ENCODE measurements at regions not wholly inside any gene's neighbourhood (a gene's known extent, or its start where the extent isn't known, plus 50 kb on each side); places are given as distances from the start of the nearest gene placed in this dataset.
"Not testable (repeated sequence)": the region's sequence is repeated elsewhere in the genome, so short reads cannot be mapped to it uniquely, and the experiment has no call there.

DNA sequence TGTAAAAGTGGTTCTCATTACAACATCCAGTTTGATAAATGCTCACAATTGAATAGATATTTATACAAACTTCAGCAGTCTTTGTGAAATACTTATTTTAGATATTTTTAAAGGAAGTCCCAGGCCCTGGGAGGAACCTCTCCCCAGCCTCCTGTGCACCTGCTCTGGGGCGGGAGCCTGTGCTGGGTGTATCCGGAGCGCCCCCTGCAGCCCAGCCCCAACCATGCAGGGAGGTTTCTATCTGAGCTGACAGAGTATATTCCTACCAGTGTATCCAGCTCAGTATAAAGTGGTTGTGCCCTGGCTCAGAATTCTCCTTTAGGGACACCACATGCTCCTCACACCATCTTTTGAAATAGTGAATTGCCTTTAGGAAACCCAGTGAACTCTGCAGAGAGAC is 851.8 kb downstream of the TMEM121 start:
- intact Hi-C loops (cut with DNase I) = no loop called here
- Histone ChIP-seq H3K27ac (ENCODE audit: low read depth in 1 of 2, low read length in 2 of 2) (no peak overlapping the region), H3K4me1 (ENCODE audit: control insufficient read depth in 1 of 2, insufficient read depth in 2 of 2, low read length in 2 of 2) (no peaks in the 10 kb centered on the region), H3K4me3 (ENCODE audit: low read length in 2 of 2) (no peak overlapping the region), H3K9me3 (ENCODE audit: control insufficient read depth, low read length) (peaks cover 1% of the 10 kb centered on the region), H3K36me3 (ENCODE audit: control insufficient read depth in 1 of 2, insufficient read depth in 2 of 2, low read length in 1 of 2) (no peaks in the 10 kb centered on the region), H3K27me3 (ENCODE audit: control insufficient read depth in 1 of 2, insufficient read depth in 2 of 2, low read length in 1 of 2) (peaks cover 0 to 1% of the 10 kb centered on the region in 2 donors)
- 2 to 8% methylated on average over 3 of the region's 3 CpGs for WGBS, 2 donors
- DNase-seq = no peak
- no peak for ATAC-seq (ENCODE audit: low FRiP score)

DNA sequence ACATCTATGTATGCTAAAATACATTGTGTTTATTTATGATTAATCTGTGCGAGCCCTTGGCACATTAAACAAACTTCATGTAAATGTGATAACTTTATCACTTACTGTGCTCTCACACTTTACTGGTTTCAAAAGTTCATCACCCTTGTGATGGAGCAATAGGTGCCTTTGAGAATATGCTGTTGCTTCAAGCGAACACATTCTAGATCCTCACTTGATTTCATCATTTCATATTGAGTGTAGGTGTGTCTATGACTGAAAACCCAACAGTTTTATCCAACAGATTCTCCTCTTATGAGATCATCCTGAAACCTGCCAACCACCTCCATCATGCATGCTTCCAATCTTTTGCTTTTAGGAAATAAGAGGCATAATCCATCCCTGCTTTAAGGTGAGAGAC is 854.4 kb downstream of the TMEM121 start:
- Histone ChIP-seq H3K27ac (ENCODE audit: low read depth in 1 of 2, low read length in 2 of 2) (no peak overlapping the region), H3K27me3 (ENCODE audit: control insufficient read depth in 1 of 2, insufficient read depth in 2 of 2, low read length in 1 of 2) (peaks cover 0 to 1% of the 10 kb centered on the region in 2 donors), H3K4me1 (ENCODE audit: control insufficient read depth in 1 of 2, insufficient read depth in 2 of 2, low read length in 2 of 2) (no peaks in the 10 kb centered on the region), H3K36me3 (ENCODE audit: control insufficient read depth in 1 of 2, insufficient read depth in 2 of 2, low read length in 1 of 2) (no peaks in the 10 kb centered on the region), H3K4me3 (ENCODE audit: low read length in 2 of 2) (no peak overlapping the region), H3K9me3 (ENCODE audit: control insufficient read depth, low read length) (peaks cover 1% of the 10 kb centered on the region)
- WGBS, 2 donors = 58 to 62% methylated on average over 2 of the region's 2 CpGs
- no peak for ATAC-seq (ENCODE audit: low FRiP score)
- intact Hi-C loops (cut with DNase I) = no loop called here
- DNase-seq = no peak

DNA sequence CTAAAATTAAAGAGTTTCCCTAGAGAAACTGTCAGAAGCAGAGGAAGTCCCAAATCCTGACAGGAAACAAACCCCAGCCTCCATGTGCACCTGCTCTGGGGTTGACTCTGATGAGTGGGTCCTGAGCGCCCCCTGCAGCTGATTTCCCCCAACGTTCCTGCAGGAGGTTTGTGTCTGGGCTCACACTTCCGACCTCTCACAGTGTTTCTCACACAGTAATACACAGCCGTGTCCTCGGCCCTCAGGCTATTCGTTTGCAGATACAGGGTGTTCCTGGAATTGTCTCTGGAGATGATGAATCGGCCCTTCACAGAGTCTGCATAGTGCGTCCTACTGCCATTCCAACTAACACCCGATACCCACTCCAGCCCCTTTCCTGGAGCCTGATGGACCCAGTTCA is 862.8 kb downstream of the TMEM121 start:
- intact Hi-C loops (cut with DNase I); H3K36me3 ChIP-seq (ENCODE audit: control insufficient read depth in 1 of 2, insufficient read depth in 2 of 2, low read length in 1 of 2); ATAC-seq (ENCODE audit: low FRiP score); H3K9me3 ChIP-seq (ENCODE audit: control insufficient read depth, low read length); H3K4me1 ChIP-seq (ENCODE audit: control insufficient read depth in 1 of 2, insufficient read depth in 2 of 2, low read length in 2 of 2); H3K27ac ChIP-seq (ENCODE audit: low read depth in 1 of 2, low read length in 2 of 2); H3K27me3 ChIP-seq (ENCODE audit: control insufficient read depth in 1 of 2, insufficient read depth in 2 of 2, low read length in 1 of 2); H3K4me3 ChIP-seq (ENCODE audit: low read length in 2 of 2); DNase-seq: not testable (repeated sequence)
- WGBS, 2 donors = 66 to 73% methylated on average over 9 of the region's 9 CpGs

DNA sequence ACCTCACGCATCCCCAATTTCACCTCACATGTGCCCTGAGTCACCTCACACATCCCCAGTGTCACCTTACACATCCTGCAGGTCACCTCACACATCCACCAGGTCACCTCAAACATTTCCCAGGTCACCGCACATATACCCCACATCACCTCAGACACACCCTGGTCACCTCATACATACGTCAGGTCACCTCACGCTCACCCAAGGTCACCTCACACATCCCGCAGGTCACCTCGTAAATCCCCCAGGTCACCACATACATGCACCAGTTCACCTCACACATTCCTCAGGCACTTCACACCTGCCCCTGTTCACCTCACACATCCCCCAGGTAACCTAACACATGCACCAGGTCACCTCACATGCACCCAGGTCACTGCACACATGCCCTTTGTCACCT is 864.0 kb downstream of the TMEM121 start:
- Histone ChIP-seq H3K27ac (ENCODE audit: low read depth in 1 of 2, low read length in 2 of 2) (no peak overlapping the region), H3K9me3 (ENCODE audit: control insufficient read depth, low read length) (no peaks in the 10 kb centered on the region), H3K36me3 (ENCODE audit: control insufficient read depth in 1 of 2, insufficient read depth in 2 of 2, low read length in 1 of 2) (no peaks in the 10 kb centered on the region), H3K27me3 (ENCODE audit: control insufficient read depth in 1 of 2, insufficient read depth in 2 of 2, low read length in 1 of 2) (no peaks in the 10 kb centered on the region), H3K4me3 (ENCODE audit: low read length in 2 of 2) (no peak overlapping the region), H3K4me1 (ENCODE audit: control insufficient read depth in 1 of 2, insufficient read depth in 2 of 2, low read length in 2 of 2) (no peaks in the 10 kb centered on the region)
- intact Hi-C loops (cut with DNase I) = no loop called here
- DNase-seq (no peak), ATAC-seq (ENCODE audit: low FRiP score) (no peak)
- WGBS, 2 donors = 84 to 89% methylated on average over 6 of the region's 6 CpGs

DNA sequence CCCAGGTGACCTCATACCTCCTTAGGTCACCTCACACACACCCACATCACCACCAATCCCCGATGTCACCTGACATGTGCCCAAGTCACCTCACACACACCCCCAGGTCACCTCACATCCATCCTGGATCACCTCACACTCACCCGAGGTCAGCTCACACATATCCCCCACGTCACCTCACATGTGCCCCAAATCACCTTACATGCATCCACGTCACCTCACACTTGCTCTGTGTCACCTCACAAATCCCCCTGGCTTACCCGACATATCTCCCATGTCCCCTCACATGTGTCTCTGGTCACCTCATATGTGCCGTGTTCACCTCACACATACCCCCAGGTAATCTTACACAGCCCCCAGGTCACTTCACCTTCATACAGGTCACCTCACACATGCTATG is 864.6 kb downstream of the TMEM121 start:
- Histone ChIP-seq H3K36me3 (ENCODE audit: control insufficient read depth in 1 of 2, insufficient read depth in 2 of 2, low read length in 1 of 2) (no peaks in the 10 kb centered on the region), H3K9me3 (ENCODE audit: control insufficient read depth, low read length) (no peaks in the 10 kb centered on the region), H3K27ac (ENCODE audit: low read depth in 1 of 2, low read length in 2 of 2) (no peak overlapping the region), H3K27me3 (ENCODE audit: control insufficient read depth in 1 of 2, insufficient read depth in 2 of 2, low read length in 1 of 2) (no peaks in the 10 kb centered on the region), H3K4me3 (ENCODE audit: low read length in 2 of 2) (no peak overlapping the region), H3K4me1 (ENCODE audit: control insufficient read depth in 1 of 2, insufficient read depth in 2 of 2, low read length in 2 of 2) (no peaks in the 10 kb centered on the region)
- intact Hi-C loops (cut with DNase I) = no loop called here
- DNase-seq (no peak), ATAC-seq (ENCODE audit: low FRiP score) (no peak)
- WGBS, 2 donors = 73 to 74% methylated on average over 6 of the region's 6 CpGs

GRCh38 chr14:106393742-106394141 is 867.4 kb downstream of the TMEM121 start:
- ATAC-seq (ENCODE audit: low FRiP score) (no peak), DNase-seq (no peak)
- intact Hi-C loops (cut with DNase I) = no loop called here
- no peaks in the 10 kb centered on the region for H3K9me3 ChIP-seq (ENCODE audit: control insufficient read depth, low read length)
- H3K36me3 ChIP-seq (ENCODE audit: control insufficient read depth in 1 of 2, insufficient read depth in 2 of 2, low read length in 1 of 2) = no peaks in the 10 kb centered on the region
- 54 to 56% methylated on average over 2 of the region's 2 CpGs for WGBS, 2 donors
- H3K4me3 ChIP-seq (ENCODE audit: low read length in 2 of 2) = no peak overlapping the region
- H3K4me1 ChIP-seq (ENCODE audit: control insufficient read depth in 1 of 2, insufficient read depth in 2 of 2, low read length in 2 of 2) = no peaks in the 10 kb centered on the region
- H3K27ac ChIP-seq (ENCODE audit: low read depth in 1 of 2, low read length in 2 of 2) = no peak overlapping the region
- H3K27me3 ChIP-seq (ENCODE audit: control insufficient read depth in 1 of 2, insufficient read depth in 2 of 2, low read length in 1 of 2) = no peaks in the 10 kb centered on the region

DNA sequence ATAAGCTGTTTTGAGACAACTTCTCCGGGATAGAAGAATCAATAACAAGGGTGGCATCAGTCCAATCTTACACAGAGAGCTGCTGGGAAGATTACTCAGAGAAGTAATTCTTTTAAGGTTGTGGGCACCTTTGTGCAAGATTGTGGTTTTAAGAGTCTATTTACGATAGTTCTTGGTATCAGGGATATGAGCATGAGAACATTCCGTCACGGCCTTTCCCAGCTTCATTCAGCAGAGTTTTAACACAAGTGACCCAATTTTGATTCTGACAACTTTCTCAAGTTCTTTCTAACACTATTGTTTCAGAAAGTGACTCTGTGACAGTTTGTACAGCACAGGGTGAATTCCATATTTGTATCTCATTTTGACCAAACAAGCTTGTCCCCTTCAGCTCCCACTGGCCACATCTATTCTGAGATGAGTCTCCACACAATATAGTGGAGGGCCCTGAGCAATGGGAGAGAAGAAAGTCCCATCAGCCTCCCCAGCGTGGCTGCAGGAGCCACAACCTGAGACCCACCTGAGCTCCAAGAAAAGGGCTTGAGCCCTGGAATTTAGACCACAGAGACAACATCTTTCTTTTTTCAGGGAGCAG is 869.2 kb downstream of the TMEM121 start:
- H3K36me3 ChIP-seq (ENCODE audit: control insufficient read depth in 1 of 2, insufficient read depth in 2 of 2, low read length in 1 of 2) = no peaks in the 10 kb centered on the region
- no peaks in the 10 kb centered on the region for H3K9me3 ChIP-seq (ENCODE audit: control insufficient read depth, low read length)
- H3K27me3 ChIP-seq (ENCODE audit: control insufficient read depth in 1 of 2, insufficient read depth in 2 of 2, low read length in 1 of 2) = no peaks in the 10 kb centered on the region
- H3K4me3 ChIP-seq (ENCODE audit: low read length in 2 of 2) = no peak overlapping the region
- WGBS, 2 donors = 54 to 61% methylated on average over 5 of the region's 5 CpGs
- intact Hi-C loops (cut with DNase I) = no loop called here
- no peak for DNase-seq
- ATAC-seq (ENCODE audit: low FRiP score) = no peak
- H3K4me1 ChIP-seq (ENCODE audit: control insufficient read depth in 1 of 2, insufficient read depth in 2 of 2, low read length in 2 of 2) = no peaks in the 10 kb centered on the region
- H3K27ac ChIP-seq (ENCODE audit: low read depth in 1 of 2, low read length in 2 of 2) = no peak overlapping the region

DNA sequence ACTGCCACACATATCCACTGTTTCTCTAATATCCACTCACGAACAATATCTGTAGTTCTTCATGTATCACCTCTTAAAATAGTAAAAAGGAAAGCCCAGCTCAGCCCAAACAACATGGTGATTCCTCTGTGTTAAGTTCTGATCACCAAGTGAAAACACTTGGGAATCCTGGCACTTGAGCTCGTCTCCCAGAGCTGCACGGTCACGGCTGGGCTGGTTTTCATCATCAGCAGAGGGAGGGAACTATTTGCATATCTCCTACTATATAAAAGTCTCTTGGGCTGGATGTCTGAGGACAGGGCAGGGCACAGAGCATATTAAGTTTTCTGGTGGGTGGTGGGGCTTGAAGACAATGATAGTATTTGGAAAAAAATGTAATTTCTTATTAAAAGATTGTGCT is 870.6 kb downstream of the TMEM121 start:
- Histone ChIP-seq H3K4me1 (ENCODE audit: control insufficient read depth in 1 of 2, insufficient read depth in 2 of 2, low read length in 2 of 2) (no peaks in the 10 kb centered on the region), H3K9me3 (ENCODE audit: control insufficient read depth, low read length) (no peaks in the 10 kb centered on the region), H3K4me3 (ENCODE audit: low read length in 2 of 2) (no peak overlapping the region), H3K27me3 (ENCODE audit: control insufficient read depth in 1 of 2, insufficient read depth in 2 of 2, low read length in 1 of 2) (no peaks in the 10 kb centered on the region), H3K27ac (ENCODE audit: low read depth in 1 of 2, low read length in 2 of 2) (no peak overlapping the region), H3K36me3 (ENCODE audit: control insufficient read depth in 1 of 2, insufficient read depth in 2 of 2, low read length in 1 of 2) (no peaks in the 10 kb centered on the region)
- DNase-seq = no peak
- 66% methylated on average over 4 of the region's 4 CpGs for WGBS, 2 donors
- no peak for ATAC-seq (ENCODE audit: low FRiP score)
- intact Hi-C loops (cut with DNase I) = no loop called here

- H3K4me3 ChIP-seq (ENCODE audit: low read length in 2 of 2); H3K4me1 ChIP-seq (ENCODE audit: control insufficient read depth in 1 of 2, insufficient read depth in 2 of 2, low read length in 2 of 2); H3K36me3 ChIP-seq (ENCODE audit: control insufficient read depth in 1 of 2, insufficient read depth in 2 of 2, low read length in 1 of 2); H3K27ac ChIP-seq (ENCODE audit: low read depth in 1 of 2, low read length in 2 of 2); intact Hi-C loops (cut with DNase I); DNase-seq; H3K27me3 ChIP-seq (ENCODE audit: control insufficient read depth in 1 of 2, insufficient read depth in 2 of 2, low read length in 1 of 2); ATAC-seq (ENCODE audit: low FRiP score); H3K9me3 ChIP-seq (ENCODE audit: control insufficient read depth, low read length): not testable (repeated sequence)
- 64% methylated on average over 32 to 42 of the region's 42 CpGs for WGBS, 2 donors
These were observed 872.5 kb downstream of the TMEM121 start for GRCh38 chr14:106398931-106399331.
